ENCODE measurements at regions not wholly inside any gene's neighbourhood (a gene's known extent, or its start where the extent isn't known, plus 50 kb on each side); places are given as distances from the start of the nearest gene placed in this dataset.
"Not testable (repeated sequence)": the region's sequence is repeated elsewhere in the genome, so short reads cannot be mapped to it uniquely, and the experiment has no call there.

DNA sequence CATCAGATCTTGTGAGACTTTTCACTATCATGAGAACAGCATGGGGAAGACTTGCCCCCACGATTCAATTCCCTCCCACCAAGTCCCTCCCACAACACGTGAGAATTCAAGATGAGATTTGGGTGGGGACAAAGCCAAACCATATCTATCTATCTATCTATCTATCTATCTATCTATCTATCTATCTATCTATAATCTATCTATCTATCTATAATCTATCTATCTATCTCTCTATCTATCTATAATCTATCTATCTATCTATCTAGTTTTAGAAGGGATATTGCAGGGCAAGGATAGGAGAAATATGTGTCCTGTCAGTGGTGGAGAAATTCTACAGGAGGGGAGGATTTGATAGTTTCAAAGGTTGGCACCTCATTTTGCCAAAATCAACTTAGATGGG is 279.8 kb upstream of the PROK2 start:
- not testable (repeated sequence) for H3K36me3 ChIP-seq (ENCODE audit: control insufficient read depth, low read depth, low read length); H3K9me3 ChIP-seq (ENCODE audit: control insufficient read depth, low read depth, low read length); H3K4me3 ChIP-seq (ENCODE audit: low read length); H3K27ac ChIP-seq (ENCODE audit: low read length); H3K9ac ChIP-seq (ENCODE audit: low read length); H3K4me1 ChIP-seq (ENCODE audit: control insufficient read depth, low read depth, low read length); H3K27me3 ChIP-seq (ENCODE audit: control insufficient read depth, insufficient read depth, low read length)

GRCh38 chr3:72062017-72062416 is 277.1 kb upstream of the PROK2 start:
- H3K27ac ChIP-seq (ENCODE audit: low read length) = no peak overlapping the region
- no peaks in the 10 kb centered on the region for H3K9me3 ChIP-seq (ENCODE audit: control insufficient read depth, low read depth, low read length)
- no peaks in the 10 kb centered on the region for H3K36me3 ChIP-seq (ENCODE audit: control insufficient read depth, low read depth, low read length)
- no peaks in the 10 kb centered on the region for H3K4me1 ChIP-seq (ENCODE audit: control insufficient read depth, low read depth, low read length)
- H3K4me3 ChIP-seq (ENCODE audit: low read length) = no peak overlapping the region
- no peaks in the 10 kb centered on the region for H3K27me3 ChIP-seq (ENCODE audit: control insufficient read depth, insufficient read depth, low read length)
- H3K9ac ChIP-seq (ENCODE audit: low read length) = no peak overlapping the region

DNA sequence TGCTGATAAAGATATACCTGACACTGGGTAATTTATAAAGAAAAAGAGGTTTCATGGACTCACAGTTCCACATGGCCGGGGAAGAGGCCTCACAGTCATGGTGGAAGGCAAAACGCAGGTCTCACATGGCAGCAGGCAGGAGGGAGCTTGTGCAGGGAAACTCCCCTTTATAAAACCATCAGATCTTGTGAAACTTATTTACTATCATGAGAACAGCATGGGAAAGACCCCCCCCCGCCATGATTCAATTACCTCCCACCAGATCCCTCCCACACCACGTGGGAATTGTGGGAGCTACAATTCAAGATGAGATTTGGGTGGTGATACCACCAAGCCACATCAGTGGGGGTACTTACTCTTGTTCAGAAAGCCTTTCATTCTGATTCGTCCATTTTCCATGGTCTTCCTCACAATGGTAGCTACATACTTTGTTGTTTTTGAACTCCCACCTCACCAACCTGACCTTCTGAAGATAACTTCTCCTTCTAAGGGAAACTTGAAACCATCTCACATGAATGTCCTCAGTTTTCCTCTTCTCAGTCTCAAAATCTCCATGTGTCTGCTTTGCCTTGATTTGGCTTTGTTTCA is 275.6 kb upstream of the PROK2 start:
- Histone ChIP-seq H3K27ac (ENCODE audit: low read length) (no peak overlapping the region), H3K9me3 (ENCODE audit: control insufficient read depth, low read depth, low read length) (no peaks in the 10 kb centered on the region)

GRCh38 chr3:72058493-72059081 is 273.6 kb upstream of the PROK2 start:
- Histone ChIP-seq H3K9ac (ENCODE audit: low read length) (no peak overlapping the region), H3K36me3 (ENCODE audit: control insufficient read depth, low read depth, low read length) (no peaks in the 10 kb centered on the region), H3K4me3 (ENCODE audit: low read length) (no peak overlapping the region), H3K27me3 (ENCODE audit: control insufficient read depth, insufficient read depth, low read length) (no peaks in the 10 kb centered on the region), H3K4me1 (ENCODE audit: control insufficient read depth, low read depth, low read length) (no peaks in the 10 kb centered on the region), H3K27ac (ENCODE audit: low read length) (no peak overlapping the region), H3K9me3 (ENCODE audit: control insufficient read depth, low read depth, low read length) (no peaks in the 10 kb centered on the region)

More for the DNA sequence above, 275.6 kb upstream of the PROK2 start:
- Histone ChIP-seq H3K9ac (ENCODE audit: low read length) (no peak overlapping the region), H3K27me3 (ENCODE audit: control insufficient read depth, insufficient read depth, low read length) (no peaks in the 10 kb centered on the region), H3K36me3 (ENCODE audit: control insufficient read depth, low read depth, low read length) (no peaks in the 10 kb centered on the region), H3K4me3 (ENCODE audit: low read length) (no peak overlapping the region), H3K4me1 (ENCODE audit: control insufficient read depth, low read depth, low read length) (no peaks in the 10 kb centered on the region)

DNA sequence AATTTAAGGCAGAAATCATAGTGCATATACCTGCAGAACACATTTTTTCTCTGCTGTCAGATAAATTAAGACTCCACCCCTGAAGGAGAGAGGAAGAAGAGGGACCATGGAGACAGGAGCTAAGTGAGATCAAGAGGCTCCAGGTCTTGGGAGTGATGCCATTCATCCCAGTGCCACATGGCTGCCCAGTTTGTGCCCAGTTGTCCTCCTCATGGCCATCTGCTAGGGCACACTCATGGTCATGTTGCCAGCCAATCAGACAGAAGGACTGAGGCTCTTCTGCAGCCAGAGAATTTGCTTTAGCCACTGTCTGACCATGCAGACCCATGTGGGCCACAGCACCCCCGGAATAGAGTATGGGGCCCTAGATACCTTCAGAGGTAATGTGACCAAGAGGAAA is 270.5 kb upstream of the PROK2 start:
- no peak overlapping the region for H3K4me3 ChIP-seq (ENCODE audit: low read length)
- no peaks in the 10 kb centered on the region for H3K27me3 ChIP-seq (ENCODE audit: control insufficient read depth, insufficient read depth, low read length)
- H3K36me3 ChIP-seq (ENCODE audit: control insufficient read depth, low read depth, low read length) = no peaks in the 10 kb centered on the region
- H3K9ac ChIP-seq (ENCODE audit: low read length) = no peak overlapping the region
- H3K27ac ChIP-seq (ENCODE audit: low read length) = no peak overlapping the region
- H3K9me3 ChIP-seq (ENCODE audit: control insufficient read depth, low read depth, low read length) = no peaks in the 10 kb centered on the region
- no peaks in the 10 kb centered on the region for H3K4me1 ChIP-seq (ENCODE audit: control insufficient read depth, low read depth, low read length)

DNA sequence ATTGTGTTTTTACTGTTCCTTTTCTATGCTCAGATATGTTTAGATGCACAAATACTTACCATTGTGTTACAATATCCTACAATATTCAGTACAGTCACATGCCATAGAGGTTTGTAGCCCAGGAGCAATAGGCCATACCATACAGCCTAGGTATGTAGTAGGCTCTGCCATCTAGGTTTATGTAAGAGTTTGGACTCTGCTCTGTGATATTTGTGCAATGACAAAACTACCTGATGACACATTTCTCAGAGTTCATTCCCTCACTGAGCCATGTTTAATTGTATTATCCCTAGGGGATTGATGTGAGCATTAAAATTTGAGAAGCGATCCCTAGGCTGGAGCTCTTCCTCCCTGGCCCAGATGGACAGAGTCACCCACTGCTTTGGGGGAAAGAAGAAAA is 270.0 kb upstream of the PROK2 start:
- Histone ChIP-seq H3K9ac (ENCODE audit: low read length) (no peak overlapping the region), H3K4me3 (ENCODE audit: low read length) (no peak overlapping the region), H3K27ac (ENCODE audit: low read length) (no peak overlapping the region), H3K9me3 (ENCODE audit: control insufficient read depth, low read depth, low read length) (no peaks in the 10 kb centered on the region), H3K36me3 (ENCODE audit: control insufficient read depth, low read depth, low read length) (no peaks in the 10 kb centered on the region), H3K27me3 (ENCODE audit: control insufficient read depth, insufficient read depth, low read length) (no peaks in the 10 kb centered on the region), H3K4me1 (ENCODE audit: control insufficient read depth, low read depth, low read length) (peaks cover 4% of the 10 kb centered on the region)

DNA sequence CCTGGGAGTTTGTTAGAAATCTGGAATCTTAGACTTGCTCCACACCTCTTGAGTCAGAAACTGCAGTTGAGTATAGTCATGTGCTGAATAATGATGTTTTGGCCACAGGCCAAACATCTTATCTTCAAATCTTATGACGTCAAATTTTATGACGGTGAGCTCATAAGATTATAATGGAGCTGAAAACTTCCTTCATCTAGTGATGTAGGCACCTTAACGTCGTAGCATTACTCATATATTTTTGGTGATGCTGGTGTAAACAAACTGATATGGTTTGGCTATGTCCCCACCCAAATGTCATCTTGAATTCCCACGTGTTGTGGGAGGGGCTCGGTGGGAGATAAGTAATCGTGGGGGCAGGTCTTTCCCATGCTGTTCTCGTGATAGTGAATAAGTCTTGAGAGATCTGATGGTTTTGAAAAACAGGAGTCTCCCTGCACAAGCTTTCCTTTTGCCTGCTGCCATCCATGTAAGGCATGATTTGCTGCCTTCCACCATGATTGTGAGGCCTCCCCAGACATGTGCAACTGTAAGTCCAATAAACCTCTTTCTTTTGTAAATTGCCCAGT is 268.0 kb upstream of the PROK2 start:
- no peak overlapping the region for H3K9ac ChIP-seq (ENCODE audit: low read length)
- no peak overlapping the region for H3K4me3 ChIP-seq (ENCODE audit: low read length)
- H3K27ac ChIP-seq (ENCODE audit: low read length) = no peak overlapping the region
- no peaks in the 10 kb centered on the region for H3K9me3 ChIP-seq (ENCODE audit: control insufficient read depth, low read depth, low read length)
- H3K27me3 ChIP-seq (ENCODE audit: control insufficient read depth, insufficient read depth, low read length) = no peaks in the 10 kb centered on the region
- H3K36me3 ChIP-seq (ENCODE audit: control insufficient read depth, low read depth, low read length) = no peaks in the 10 kb centered on the region
- H3K4me1 ChIP-seq (ENCODE audit: control insufficient read depth, low read depth, low read length) = peaks cover 4% of the 10 kb centered on the region

DNA sequence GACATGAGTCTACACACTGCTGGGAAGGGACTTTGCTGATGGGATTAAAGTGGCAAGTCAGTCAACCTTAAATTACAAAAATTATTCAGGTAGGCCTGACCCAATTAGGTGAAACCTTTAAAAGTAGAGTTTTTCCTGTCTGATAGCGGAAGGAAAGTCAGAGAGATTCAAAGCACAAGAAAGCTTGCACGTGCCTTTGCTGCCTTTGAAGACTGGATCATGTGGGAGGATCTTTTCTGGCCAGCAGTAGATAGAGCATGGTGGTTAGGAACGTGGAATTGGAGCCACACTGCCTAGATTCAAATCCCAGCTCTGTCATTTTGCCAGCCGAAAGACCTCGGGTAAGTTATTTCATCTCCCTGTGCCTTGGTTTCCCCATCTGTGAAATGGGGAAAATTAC is 265.8 kb upstream of the PROK2 start:
- H3K4me1 ChIP-seq (ENCODE audit: control insufficient read depth, low read depth, low read length) = peaks cover 4% of the 10 kb centered on the region
- no peaks in the 10 kb centered on the region for H3K36me3 ChIP-seq (ENCODE audit: control insufficient read depth, low read depth, low read length)
- H3K9ac ChIP-seq (ENCODE audit: low read length) = no peak overlapping the region
- no peaks in the 10 kb centered on the region for H3K9me3 ChIP-seq (ENCODE audit: control insufficient read depth, low read depth, low read length)
- no peak overlapping the region for H3K27ac ChIP-seq (ENCODE audit: low read length)
- no peaks in the 10 kb centered on the region for H3K27me3 ChIP-seq (ENCODE audit: control insufficient read depth, insufficient read depth, low read length)
- H3K4me3 ChIP-seq (ENCODE audit: low read length) = no peak overlapping the region

DNA sequence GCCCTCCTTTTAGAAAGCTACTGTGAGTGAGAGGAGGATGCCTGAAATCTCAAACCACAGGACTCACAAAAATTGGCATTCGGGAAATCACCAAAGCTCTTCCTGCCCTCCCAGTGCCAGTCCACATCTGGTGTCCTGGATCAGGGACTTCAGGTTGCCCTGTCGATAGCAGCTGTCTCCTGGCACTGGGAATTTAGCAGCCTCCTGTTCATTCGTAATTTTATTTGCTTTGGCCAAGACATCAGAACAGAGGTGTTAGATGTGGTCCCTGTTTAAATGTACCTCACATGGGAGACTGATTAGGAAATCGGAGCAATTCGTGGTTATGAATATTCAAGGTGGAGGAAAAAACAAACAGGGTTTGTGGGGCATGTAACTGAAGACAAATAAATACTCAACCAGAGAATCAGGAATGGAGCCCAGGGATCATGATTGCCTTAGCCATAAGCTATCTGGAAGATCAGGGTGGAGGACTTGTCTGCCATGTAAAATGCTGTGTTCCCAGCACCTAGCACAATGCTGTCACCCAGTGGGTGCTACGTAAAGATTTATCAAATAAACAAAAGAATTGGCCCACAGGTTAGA is 265.2 kb upstream of the PROK2 start:
- H3K9me3 ChIP-seq (ENCODE audit: control insufficient read depth, low read depth, low read length) = no peaks in the 10 kb centered on the region
- H3K27me3 ChIP-seq (ENCODE audit: control insufficient read depth, insufficient read depth, low read length) = no peaks in the 10 kb centered on the region
- H3K36me3 ChIP-seq (ENCODE audit: control insufficient read depth, low read depth, low read length) = no peaks in the 10 kb centered on the region
- peaks cover 4% of the 10 kb centered on the region for H3K4me1 ChIP-seq (ENCODE audit: control insufficient read depth, low read depth, low read length)
- no peak overlapping the region for H3K9ac ChIP-seq (ENCODE audit: low read length)
- no peak overlapping the region for H3K4me3 ChIP-seq (ENCODE audit: low read length)
- no peak overlapping the region for H3K27ac ChIP-seq (ENCODE audit: low read length)

GRCh38 chr3:72049300-72049699 is 264.4 kb upstream of the PROK2 start:
- Histone ChIP-seq H3K27me3 (ENCODE audit: control insufficient read depth, insufficient read depth, low read length) (no peaks in the 10 kb centered on the region), H3K9me3 (ENCODE audit: control insufficient read depth, low read depth, low read length) (no peaks in the 10 kb centered on the region), H3K4me3 (ENCODE audit: low read length) (no peak overlapping the region), H3K9ac (ENCODE audit: low read length) (no peak overlapping the region), H3K4me1 (ENCODE audit: control insufficient read depth, low read depth, low read length) (peaks cover 4% of the 10 kb centered on the region), H3K27ac (ENCODE audit: low read length) (no peak overlapping the region), H3K36me3 (ENCODE audit: control insufficient read depth, low read depth, low read length) (no peaks in the 10 kb centered on the region)

DNA sequence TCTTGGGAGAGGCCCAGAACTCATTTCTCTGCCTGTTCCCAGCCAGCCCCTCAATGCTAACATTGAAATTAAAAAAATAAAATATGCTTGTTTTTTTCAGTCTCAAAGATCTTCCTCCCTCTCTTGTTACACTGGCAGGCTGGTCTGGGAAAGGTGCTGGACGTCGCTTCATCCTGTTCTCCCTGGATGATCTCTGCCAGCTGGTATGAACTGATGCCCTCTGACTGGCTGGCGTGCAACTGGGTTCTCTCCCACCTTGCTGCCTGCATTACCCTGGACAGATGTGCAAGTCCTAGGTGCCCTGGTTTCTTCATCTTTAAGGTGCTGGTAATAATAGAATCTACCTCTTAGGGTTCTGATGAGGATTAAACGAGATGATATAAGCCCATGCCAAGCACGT is 263.9 kb upstream of the PROK2 start:
- no peaks in the 10 kb centered on the region for H3K36me3 ChIP-seq (ENCODE audit: control insufficient read depth, low read depth, low read length)
- H3K27ac ChIP-seq (ENCODE audit: low read length) = no peak overlapping the region
- H3K9me3 ChIP-seq (ENCODE audit: control insufficient read depth, low read depth, low read length) = no peaks in the 10 kb centered on the region
- no peak overlapping the region for H3K9ac ChIP-seq (ENCODE audit: low read length)
- no peaks in the 10 kb centered on the region for H3K27me3 ChIP-seq (ENCODE audit: control insufficient read depth, insufficient read depth, low read length)
- H3K4me3 ChIP-seq (ENCODE audit: low read length) = no peak overlapping the region
- peaks cover 4% of the 10 kb centered on the region for H3K4me1 ChIP-seq (ENCODE audit: control insufficient read depth, low read depth, low read length)
